NCI-H146 treated with DMSO at 0.1 percent for 48 hours (cell line): ENCODE measurements at regions not wholly inside any gene's neighbourhood (a gene's known extent, or its start where the extent isn't known, plus 50 kb on each side); places are given as distances from the start of the nearest gene placed in this dataset.
"Not testable (repeated sequence)": the region's sequence is repeated elsewhere in the genome, so short reads cannot be mapped to it uniquely, and the experiment has no call there.

Experiments used
- DNase-seq: peaks from one replicate; lab custom pipeline; 2025; ENCODE audit not compliant: unreplicated experiment; lab: John Stamatoyannopoulos, UW

DNA sequence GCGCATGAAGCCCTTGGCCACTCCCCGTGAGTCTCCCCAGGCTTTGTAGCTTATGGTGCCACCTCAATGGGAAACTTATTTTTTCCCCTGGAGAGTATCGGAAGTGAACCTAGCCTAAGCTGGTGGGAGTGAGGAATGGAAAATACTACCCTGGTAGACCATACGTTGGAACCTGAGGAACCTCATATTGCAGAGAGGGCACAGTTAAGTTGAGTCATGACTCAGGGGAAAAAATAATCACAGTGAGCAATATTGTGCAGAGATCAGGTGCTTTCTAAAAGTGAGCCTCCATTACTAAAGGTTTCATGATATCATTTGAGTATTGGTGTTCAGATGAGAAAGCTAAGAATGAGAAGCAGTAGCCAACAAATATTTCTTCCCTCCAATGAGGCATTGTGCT, 360.5 kb upstream of the NT5C1B start:
- no peak for DNase-seq

DNA sequence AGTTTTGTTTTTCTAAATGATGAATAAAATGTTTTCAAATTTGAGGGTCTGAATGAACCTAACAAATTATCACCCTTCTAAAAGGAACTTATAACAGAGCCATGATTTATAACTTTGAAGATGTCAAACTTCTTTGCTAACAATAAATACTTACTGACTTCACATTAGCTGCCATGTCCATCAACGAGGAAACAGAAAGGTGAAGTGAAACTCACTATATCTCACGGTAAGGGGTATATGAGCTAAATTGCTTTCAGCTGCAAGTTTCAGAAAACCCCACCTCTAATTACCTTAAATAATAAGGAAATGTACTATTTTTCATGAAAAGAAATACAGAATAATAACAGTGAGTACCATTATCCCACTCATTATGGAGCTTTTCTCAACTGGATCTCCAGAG, 350.8 kb upstream of the NT5C1B start:
- DNase-seq = no peak

GRCh38 chr2:18939740-18940139, 350.4 kb upstream of the NT5C1B start:
- DNase-seq = not testable (repeated sequence)

DNA sequence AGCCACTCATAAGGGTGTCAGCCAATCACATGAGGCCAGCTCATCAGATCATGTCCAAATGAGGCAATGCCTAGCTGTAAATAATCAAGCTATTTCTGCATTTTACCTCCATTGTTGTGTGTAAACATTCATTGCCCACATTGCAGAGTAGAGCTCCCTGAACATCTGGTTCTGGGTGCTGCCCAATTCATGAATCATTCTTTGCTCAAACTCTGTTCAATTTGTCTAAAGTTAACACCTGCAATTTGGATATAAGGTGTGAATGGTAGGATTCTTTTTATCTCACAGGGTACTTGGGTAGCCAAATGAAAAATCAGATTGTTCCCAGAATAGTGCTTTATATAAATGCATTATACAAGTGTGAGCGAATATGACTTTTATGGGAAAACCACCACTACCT, 345.5 kb upstream of the NT5C1B start:
- DNase-seq = no peak

DNA sequence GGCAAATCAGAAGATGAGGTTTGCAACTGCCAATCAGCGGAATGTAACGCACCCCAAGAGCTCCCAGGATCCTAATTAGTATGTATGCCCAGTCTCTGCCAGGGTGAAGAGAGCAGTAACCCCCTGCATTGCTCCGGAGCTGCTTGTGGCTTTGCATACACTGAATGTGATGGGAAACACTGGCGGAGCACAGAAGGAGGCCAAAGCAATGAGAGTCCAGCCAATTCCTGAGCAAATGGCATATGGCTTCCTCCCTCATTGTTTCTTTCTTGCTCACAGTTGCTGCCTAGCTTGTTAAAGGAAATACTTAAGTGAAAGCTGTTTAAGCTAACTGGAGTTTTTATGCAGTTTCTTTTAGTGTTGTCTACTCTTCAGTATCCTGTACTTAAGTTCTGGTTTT, 343.5 kb upstream of the NT5C1B start:
- DNase-seq = no peak

DNA sequence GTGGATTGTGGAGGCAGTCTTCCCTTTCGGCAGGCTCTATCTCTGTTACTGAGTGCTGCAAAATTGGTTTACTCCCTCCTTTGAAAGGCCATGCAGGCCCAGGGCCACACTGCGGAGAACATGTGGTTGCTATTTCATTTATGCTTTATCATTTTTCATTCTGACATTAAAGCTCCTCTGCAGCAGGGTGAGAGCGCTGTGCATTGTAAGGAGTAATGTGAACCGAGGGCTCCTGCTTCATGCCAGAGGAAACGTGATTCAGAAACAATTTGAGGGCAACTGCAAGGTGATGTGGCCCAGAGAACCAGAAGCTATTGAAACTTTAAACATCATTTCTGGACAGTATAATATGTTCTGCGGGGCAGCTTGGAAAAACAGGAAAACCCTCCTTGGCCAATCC, 341.6 kb upstream of the NT5C1B start:
- DNase-seq = no peak

DNA sequence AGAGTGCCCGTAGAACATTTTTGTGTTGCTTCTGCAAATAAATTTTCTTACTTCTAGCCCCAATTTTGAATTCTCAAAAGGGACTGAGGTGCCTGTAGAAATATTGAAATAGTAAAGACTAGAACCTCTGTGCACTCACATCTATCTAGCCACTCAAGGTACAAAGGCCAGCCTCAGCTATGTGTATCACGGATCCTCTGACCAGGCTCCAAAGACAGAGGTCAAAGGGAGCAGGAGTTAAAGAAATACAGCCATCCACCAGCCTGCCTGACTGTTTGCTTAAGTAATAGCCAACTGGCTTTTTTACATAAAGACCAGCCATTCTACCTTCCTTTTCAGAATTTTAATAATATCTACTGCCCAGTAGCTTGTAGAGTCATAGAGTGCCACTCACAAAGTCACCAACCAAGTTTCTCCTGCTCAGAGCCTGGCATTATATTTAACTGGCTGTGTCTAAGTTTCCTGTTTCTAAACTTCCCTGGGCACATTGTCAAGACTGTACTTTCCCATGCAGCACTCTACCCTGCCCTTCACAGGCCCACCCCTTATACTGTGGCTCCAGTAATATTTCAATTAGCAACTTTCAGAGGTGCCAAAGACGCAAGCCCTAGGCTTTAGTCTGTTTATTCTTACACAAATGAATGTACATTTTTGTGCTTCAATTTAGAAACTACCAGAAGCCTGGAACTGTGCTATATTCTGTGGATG, 338.3 kb upstream of the NT5C1B start:
- DNase-seq = no peak

- no peak for DNase-seq
Observed at GRCh38 chr2:18926631-18927524, 337.5 kb upstream of the NT5C1B start.

DNA sequence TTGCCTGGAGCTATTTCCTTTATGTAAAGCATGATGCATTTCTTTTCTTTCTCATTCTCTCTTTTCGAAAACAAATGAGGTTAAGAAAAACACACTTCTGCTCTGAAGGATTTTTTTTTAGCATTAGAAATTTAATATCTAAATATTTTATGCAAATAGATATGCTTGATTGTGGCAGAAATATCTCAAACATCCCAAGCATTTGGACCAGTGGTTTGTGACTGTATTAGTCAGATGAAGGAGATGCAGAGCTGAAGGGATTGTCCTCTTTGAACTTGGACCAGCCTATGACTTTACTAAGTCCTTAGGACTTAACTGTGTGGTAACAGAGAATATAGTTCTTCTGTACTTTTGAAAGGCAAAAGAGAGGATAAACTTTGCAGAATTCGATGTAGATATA, 335.9 kb upstream of the NT5C1B start:
- DNase-seq = no peak

DNA sequence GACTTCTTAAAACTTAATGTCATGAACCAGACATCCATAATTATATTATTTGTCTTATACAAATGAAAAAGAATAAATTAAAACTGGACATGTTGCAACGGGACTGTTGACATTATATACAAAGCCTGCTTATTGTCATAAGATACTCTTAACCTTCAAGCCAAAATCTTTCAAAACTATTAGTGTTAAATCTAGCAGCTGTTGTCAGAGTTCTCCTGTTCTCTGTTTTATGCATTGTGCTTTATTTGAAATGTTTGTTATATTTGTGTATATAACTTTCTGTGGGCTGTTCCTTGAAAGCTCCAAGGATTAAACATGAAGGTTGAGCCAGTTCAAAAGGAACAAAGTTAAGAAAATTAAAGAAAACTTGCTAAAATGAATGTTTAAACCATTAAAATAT, 335.5 kb upstream of the NT5C1B start:
- DNase-seq = no peak

GRCh38 chr2:18924386-18924785, 335.0 kb upstream of the NT5C1B start:
- DNase-seq = no peak

DNA sequence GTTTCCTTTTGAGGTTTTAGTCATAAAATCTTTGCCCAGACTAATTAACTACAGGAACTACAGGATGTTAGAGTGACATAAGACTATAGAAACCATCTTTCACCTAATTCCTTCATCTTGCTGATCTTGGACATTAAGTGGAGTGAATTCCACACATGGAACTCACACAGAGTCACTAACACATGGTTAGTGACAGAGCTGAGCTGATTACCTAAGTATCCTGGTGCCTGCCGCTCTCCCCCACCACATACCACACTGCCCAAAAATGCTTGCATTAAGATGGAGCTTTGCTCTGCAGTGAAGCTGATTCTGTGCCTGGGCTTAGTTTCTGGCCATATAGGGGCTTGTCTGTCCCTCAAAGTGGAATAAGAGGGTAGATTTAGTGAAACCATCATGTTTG, 332.9 kb upstream of the NT5C1B start:
- DNase-seq = no peak

- no peak for DNase-seq
Observed at GRCh38 chr2:18918280-18918679, 328.9 kb upstream of the NT5C1B start.

GRCh38 chr2:18915227-18915626, 325.9 kb upstream of the NT5C1B start:
- DNase-seq = no peak

- DNase-seq = no peak
Observed at GRCh38 chr2:18913512-18913911, 324.1 kb upstream of the NT5C1B start.

DNA sequence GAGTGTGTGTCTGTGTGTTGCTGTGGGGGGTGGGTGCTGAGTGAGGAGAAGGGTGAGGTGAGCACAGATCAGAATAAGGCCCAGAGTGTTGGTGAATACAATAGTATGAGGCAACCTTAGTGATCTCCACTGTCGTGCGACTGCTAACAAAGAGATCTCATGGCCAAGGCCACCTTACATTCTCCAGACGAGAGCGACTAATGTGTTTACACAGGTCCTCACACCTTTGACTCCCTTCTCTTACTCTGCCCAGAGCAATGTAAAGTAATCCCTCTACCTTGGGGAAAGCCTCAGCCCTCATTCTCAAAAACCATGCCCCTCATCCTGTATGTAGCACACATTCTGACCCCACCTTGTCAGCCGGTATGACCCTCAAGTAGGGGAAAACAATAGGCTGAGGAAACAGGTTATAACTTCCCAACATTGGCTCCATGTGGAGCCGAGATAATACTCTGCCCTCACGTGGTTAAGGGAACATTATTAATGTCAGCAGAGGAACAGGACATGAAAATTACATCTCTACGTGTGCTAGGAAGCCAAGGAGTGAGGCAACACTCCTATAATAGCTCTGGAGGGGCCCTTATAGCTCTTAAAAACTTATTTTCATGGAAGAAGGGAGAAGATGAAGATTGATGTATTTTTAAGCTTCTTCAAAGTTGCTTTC, 323.0 kb upstream of the NT5C1B start:
- DNase-seq = no peak

- DNase-seq = no peak
Observed at GRCh38 chr2:18911416-18911815, 322.0 kb upstream of the NT5C1B start.

DNA sequence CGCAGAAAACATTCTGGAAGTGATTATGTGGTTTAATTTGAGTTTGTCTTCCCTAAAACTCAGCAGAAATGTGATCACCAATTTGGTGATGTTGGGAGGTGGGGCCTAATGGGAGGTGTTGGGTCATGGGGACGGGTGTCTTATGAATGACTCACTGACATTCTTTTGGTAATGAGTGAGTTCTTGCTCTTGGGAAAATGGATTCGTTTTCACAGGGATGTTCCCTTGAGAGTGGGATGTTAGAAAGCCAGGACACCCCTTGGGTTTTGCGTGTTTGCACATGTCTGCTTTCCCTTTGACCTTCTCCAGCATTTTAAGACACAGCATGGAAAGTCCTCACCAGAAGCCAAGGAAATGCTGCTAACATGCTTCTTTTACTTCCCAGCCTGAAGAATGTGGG, 321.5 kb upstream of the NT5C1B start:
- no peak for DNase-seq

GRCh38 chr2:18907937-18908336, 318.6 kb upstream of the NT5C1B start:
- no peak for DNase-seq

GRCh38 chr2:18907508-18907907, 318.1 kb upstream of the NT5C1B start:
- DNase-seq = no peak

DNA sequence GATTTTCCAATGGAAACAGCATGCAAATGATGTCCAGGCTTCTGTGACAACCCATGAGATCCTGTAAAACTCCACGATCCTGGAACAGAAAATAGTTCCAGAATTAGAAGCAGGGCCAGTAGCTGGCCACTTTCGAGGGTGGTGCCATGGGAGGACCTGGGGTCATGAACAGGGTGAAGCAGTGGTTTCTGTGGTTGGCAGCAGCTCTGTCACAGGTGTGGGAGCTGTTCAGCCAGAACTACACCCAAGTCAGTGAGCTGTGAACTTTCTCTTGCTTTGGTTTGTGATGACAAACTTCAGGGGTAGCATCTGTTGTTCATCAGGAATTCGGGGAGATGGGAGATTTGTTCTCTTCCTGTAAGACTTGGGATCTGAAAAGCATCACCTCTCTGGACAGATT, 314.4 kb upstream of the NT5C1B start:
- no peak for DNase-seq

DNA sequence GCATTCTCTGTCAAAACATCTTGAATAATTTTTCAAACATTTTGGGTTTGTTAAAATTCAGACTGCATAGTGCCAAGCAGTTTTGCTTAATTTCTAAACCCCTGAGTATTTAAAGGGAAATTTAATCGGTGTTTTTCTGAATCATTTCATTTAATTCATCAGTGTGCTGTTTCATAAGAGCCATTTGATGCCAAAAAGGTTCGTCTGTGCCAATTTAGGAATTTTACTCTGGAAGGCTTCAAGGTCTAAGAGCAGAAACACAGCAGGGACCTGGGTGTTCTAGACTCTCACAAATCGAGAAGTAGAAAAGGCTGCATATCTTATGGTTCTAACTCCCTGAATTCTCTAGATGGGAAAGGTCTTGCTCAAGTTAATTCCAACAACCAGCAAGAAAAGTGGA, 311.9 kb upstream of the NT5C1B start:
- DNase-seq = no peak
